HG03520 (cell line): ENCODE measurements at regions not wholly inside any gene's neighbourhood (a gene's known extent, or its start where the extent isn't known, plus 50 kb on each side); places are given as distances from the start of the nearest gene placed in this dataset.
A peak's percentile ranks its signal among the peaks of the same experiment; 100 is the strongest.

Source experiments
- ATAC-seq: cut with Tn5 transposase; IDR thresholded peaks from one replicate; pipeline ENCODE4 v1.9.1; 2021; ENCODE audit warnings: mild to moderate bottlenecking, moderate library complexity; ENCODE audit not compliant: unreplicated experiment

DNA sequence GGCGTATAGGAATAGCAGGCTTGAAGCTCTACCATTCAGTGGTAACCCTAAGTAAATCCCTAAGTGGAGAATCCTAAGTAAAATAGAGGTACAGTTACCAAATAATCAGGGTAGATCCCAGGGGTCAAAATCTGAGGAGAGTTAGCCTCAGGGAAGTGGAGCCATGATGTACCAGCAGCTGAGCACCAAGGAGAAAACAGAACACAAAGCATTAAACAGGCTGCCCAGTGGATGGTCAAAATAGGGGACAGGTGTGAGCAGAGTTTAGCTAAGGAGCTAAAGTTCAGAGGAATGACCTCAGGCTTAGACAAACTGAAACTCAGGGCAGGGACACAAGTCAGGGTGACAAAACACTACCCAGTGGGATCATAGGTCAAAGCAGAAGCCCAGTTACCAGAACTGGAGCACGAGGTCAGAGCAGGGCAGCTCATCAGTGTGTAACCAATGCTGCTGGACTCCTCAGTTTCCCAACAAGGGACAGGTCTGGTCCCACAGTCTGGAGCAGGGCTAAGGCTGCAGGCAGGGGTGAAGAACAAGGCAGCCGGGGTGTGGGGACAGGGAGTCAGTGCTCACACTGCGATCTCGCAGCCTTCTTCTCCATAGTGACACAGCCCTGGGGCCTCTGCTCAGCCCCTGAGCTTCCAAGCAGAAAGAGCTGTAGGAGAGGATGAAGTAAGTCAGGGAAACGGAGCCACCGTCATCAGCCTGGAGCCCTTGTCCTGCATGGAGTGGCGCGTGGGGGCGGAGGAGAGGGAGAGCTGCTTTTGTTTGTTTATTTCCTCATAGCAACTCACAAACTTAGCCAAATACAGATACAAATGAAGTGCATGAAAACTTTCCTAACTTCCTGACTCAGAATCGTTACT, 264.0 kb downstream of the MREG start:
- no peak for ATAC-seq

DNA sequence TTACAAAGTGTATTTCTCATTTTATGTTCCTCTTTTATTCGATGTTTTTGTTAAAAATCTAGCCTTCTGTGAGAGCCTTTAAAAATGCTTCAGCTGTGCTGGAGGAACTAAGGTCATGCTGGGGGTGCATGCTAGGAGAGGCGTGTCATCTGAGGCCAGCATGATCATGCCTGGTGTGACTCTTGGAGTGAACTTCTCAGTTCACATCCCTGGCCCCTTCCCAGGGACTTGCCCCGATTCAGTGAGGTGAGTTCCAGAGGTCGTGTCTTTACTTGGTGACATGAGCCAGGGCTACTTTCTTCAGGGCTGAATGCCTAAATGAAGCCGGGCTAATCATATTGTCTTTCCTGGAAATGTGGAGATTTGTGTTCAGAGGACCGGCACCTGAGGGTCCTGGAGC, 264.9 kb downstream of the MREG start:
- ATAC-seq: no peak

GRCh38 chr2:215746887-215747615, 266.3 kb downstream of the MREG start:
- no peak for ATAC-seq

DNA sequence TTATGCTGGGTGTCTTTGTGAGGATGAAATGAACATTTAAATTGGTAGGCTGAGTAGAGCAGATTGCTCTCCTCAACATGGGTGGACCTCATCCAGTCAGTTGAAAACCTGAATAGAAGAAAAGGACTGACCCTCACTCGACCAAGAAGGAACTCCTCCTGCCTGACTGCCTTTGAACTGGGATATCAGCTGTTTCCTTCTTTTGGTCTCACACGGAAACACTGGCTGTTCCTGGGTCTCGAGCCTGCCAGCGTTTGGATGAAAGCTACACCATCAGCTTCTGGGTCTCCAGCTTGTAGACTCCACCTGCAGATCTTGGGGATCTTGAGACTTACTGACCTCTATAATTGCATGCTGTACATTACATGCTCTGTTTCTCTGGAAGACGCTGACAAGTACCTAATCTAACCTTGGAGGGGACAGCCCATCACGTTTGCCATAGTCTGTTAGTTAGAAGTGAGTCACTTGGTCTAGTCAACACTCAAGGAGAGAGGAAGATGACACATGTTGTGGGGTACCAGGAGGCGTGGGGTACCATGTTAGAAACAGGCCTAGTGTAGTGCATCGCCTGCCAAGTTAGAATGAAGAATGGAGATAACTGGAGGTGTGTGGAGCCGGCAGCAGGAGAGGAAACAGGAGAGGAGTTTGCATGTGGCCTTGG, 267.0 kb downstream of the MREG start:
- ATAC-seq: no peak

DNA sequence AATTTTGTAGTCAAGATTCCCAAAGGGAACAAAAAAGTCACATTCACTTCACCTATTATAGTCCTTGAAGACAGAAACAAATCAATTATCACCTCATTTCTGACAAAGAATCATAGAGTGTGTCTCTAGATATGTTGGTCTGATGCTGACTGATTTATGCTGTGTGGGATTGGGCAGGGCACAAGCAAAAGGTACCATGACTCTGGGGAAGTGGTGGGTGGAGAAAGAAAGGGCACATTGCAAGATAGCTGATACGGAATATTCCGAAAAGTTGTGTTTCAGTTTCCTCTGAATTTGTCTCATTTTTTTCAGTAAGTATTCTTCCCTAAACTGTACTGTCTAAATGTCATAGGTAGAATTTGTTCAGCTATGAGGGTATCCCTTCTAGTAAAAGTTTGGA, 268.0 kb downstream of the MREG start:
- ATAC-seq: no peak

- ATAC-seq: no peak
These were observed 268.8 kb downstream of the MREG start for GRCh38 chr2:215744514-215744913.

DNA sequence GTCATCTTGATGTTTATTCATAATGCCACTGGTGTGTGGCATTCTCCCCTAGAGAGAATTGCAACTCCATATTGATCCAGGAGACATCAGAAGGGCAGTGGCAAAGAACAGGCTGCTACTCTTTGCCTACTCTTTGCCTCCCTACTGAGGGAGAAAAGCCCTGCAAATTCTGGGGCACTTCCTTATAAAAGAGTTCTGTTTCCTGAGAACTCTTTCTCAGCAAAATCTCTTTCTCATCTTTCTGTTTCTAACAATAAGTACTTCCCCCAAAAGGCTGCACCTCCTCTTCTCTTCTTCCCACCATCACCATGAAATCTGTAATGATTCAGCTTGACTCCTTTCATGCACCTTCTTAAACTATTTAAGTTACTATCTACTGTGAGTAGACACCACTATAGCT, 270.3 kb downstream of the MREG start:
- ATAC-seq: no peak

DNA sequence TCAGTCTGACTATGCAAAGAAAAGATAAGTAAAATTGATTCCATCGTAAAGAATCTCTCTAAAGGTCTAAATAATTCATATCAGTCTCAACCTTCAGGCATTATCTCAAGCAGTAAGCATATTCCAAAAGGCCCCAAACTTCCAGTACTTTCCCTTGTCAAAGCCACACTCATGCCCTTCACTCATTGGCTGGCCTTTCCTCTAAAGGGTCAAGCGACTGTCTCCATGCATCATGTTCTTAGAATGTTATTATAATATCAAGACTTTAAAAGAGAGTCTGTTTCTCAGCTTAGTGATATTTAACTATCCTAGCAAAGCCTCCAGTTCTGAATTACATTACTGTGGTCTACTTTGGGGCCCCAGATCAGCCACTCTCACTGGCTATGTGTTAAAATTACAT, 271.3 kb downstream of the MREG start:
- no peak for ATAC-seq

GRCh38 chr2:215740071-215740470, 273.3 kb downstream of the MREG start:
- no peak for ATAC-seq

DNA sequence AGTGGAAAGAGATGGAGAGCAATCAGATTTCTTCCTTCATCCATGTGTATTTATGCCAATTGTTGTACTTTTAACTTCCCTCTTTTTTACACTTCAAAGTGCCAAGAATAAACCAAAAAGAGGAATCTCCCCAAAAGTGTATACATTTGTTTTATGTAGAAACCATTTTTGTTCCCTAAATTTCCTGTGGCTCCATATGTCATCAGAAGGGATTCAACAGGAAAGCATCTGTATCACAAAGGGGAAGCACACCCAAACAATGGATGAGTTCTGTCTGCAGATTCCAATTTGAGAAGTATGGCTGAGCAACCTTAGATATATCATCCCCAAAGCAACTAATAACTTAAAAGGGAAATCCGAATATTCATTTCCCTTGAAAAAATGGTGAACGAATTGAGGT, 275.0 kb downstream of the MREG start:
- ATAC-seq: no peak

GRCh38 chr2:215737477-215737876, 275.9 kb downstream of the MREG start:
- no peak for ATAC-seq

- no peak for ATAC-seq
These were observed 276.6 kb downstream of the MREG start for GRCh38 chr2:215736653-215737290.

GRCh38 chr2:215731108-215731658, 282.2 kb downstream of the MREG start:
- no peak for ATAC-seq

- no peak for ATAC-seq
These were observed 283.2 kb downstream of the MREG start for GRCh38 chr2:215729985-215730620.

- peak; percentile 77 for ATAC-seq
These were observed 284.8 kb downstream of the MREG start for GRCh38 chr2:215728504-215729065.

DNA sequence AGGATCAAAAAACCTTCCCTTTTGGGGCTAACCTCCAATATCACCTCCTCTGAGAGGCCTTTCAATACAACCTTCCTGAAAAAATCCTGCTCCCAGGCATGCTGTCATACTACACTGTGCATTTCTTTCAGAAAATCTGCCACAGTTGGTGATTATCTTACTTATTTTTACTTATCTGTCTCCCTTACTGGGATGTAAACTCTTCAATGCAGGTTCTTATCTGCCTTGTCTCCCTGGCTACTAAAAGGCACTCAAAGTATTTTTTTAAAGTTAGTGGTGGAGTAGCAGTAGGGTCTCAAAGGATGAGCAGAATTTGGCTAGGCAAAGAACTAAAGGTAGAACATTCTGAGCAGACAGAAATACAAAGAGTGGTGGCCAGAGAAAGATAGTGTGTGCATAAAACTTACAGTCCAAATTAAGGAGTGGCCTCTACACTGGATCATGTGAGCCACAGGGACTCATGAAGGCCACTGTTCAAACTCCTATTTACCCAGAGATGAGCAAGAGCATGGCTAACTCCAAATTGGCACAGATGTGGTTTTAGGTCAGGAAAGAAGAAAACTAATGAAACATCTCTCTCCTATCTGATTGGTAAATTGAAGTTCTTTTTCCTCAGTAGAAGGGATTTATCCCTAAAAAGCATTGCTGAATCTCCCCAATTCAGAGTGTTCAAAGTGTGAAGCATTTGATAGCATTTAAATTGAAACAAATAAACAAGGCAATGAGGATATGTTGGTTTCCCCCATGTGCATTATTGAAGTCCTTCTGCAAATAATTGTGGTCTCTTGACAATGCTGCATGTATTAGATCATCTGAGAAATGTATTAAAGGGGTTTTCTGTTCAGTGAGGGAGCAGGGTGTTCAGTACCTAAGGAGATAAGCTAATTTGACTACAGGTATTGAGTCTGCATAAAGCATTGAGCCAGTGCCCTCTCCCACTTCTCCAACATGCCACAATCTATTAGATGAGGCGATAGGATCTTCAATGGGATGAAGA, 285.5 kb downstream of the MREG start:
- ATAC-seq: no peak

GRCh38 chr2:215726070-215726469, 287.3 kb downstream of the MREG start:
- ATAC-seq: no peak

GRCh38 chr2:215724146-215724545, 288.3 kb upstream of the FN1 start:
- ATAC-seq: no peak

- no peak for ATAC-seq
These were observed 287.8 kb upstream of the FN1 start for GRCh38 chr2:215723631-215724011.
